Stomach (tissue), 4 donors: ENCODE measurements at regions not wholly inside any gene's neighbourhood (a gene's known extent, or its start where the extent isn't known, plus 50 kb on each side); places are given as distances from the start of the nearest gene placed in this dataset.

ENCODE experiments used
- CTCF ChIP-seq, 7 experiments: fragments of 450-650 bp in 4 of 7; fragments of 200-600 bp in 3 of 7; sonication (generic) in 3 of 7; IDR thresholded peaks; one replicate each; pipeline ENCODE4 v1.5.1; 2016 to 2019; ENCODE audit warnings: antibody characterized with exemption in 7 of 7, control low read depth in 2 of 7, mild to moderate bottlenecking in 1 of 7
- EP300 ChIP-seq: sonication (generic); formaldehyde crosslinking; IDR thresholded peaks from one replicate; pipeline ENCODE4 v1.6.1; 2017; ENCODE audit warnings: antibody characterized with exemption
- POLR2A ChIP-seq, 4 donors: fragments of 450-650 bp; IDR thresholded peaks; one replicate each; pipeline ENCODE4 v1.6.1; 2016; ENCODE audit warnings: antibody characterized with exemption in 4 of 4, control low read depth in 2 of 4, mild to moderate bottlenecking in 1 of 4, moderate library complexity in 1 of 4

GRCh38 chr1:221184131-221184794 lies 305.0 kb downstream of the HLX start:
- no peak for TF ChIP-seq CTCF (IDR thresholded peaks at IDR 0.05)
- no peak for TF ChIP-seq EP300
- no peak for TF ChIP-seq POLR2A (IDR thresholded peaks at IDR 0.05)
